GM12878 (cell line): ENCODE measurements at regions not wholly inside any gene's neighbourhood (a gene's known extent, or its start where the extent isn't known, plus 50 kb on each side); places are given as distances from the start of the nearest gene placed in this dataset.
"Not testable (repeated sequence)": the region's sequence is repeated elsewhere in the genome, so short reads cannot be mapped to it uniquely, and the experiment has no call there.

ENCODE experiments used
- ATAC-seq: fragments of 200-7000 bp; cut with Tn5 transposase; 3 replicates; pipeline ENCODE4 v1.9.1; 2020; ENCODE audit warnings: mild to moderate bottlenecking, moderate library complexity
- BruUV-seq: library from RNA; stranded (reverse); fragments of 400-500 nt; replicated peaks from 2 replicates; lab custom pipeline; 2021; lab: Mats Ljungman, UMichigan
- CTCF ChIA-PET: fragments of 300-600 bp; sonication (Branson Sonifier 250); formaldehyde crosslinking; extraction: SDS; loops from one replicate; lab custom pipeline; 2021; ENCODE audit warnings: inconsistent platforms; lab: Yijun Ruan, JAX
- POLR2A ChIA-PET: fragments of 350-600 bp; formaldehyde crosslinking; extraction: SDS; loops from one replicate; lab custom pipeline; 2021; ENCODE audit warnings: inconsistent platforms; lab: Charles Lee
- RAD21 ChIA-PET: fragments of 300-600 bp; sonication (Branson Sonifier 250); formaldehyde crosslinking; loops from one replicate; lab custom pipeline; 2023; ENCODE audit warnings: antibody characterized with exemption; ENCODE audit not compliant: unreplicated experiment; lab: Charles Lee
- SMC1A ChIA-PET: fragments of 300-600 bp; sonication (Branson Sonifier 250); formaldehyde crosslinking; loops from one replicate; lab custom pipeline; 2023; ENCODE audit not compliant: unreplicated experiment, uncharacterized antibody; lab: Charles Lee
- DNase-seq: peaks from one replicate; pipeline ENCODE4 v3.0.0-alpha.2; 2011; ENCODE audit warnings: low read depth, low spot score
- FAIRE-seq: peaks from 3 replicates; lab custom pipeline; 2011; peaks lifted over from hg19 to GRCh38; lab: Jason Lieb, UNC
- H2AFZ ChIP-seq: 2 replicates; pipeline ENCODE4 v1.6.0; 2011; ENCODE audit warnings: low read depth, low read length, control low read depth; ENCODE audit not compliant: control insufficient read depth
- H3K27ac ChIP-seq: 2 replicates; pipeline ENCODE4 v1.5.1; 2011; ENCODE audit warnings: control low read depth; ENCODE audit not compliant: control insufficient read depth, insufficient read depth
- H3K27me3 ChIP-seq, 2 experiments: replicated peaks in 1 of 2; 2 replicates each; pipeline versions ENCODE4 v1.6.0 to v1.6.1; 2011; ENCODE audit warnings: low read length in 1 of 2; ENCODE audit not compliant: control insufficient read depth in 2 of 2, insufficient read depth in 2 of 2
- H3K36me3 ChIP-seq, 2 experiments: 2 replicates each; pipeline ENCODE4 v1.5.1; 2011; ENCODE audit warnings: low read length in 1 of 2; ENCODE audit not compliant: control insufficient read depth in 2 of 2, insufficient read depth in 2 of 2
- H3K4me1 ChIP-seq: 2 replicates; pipeline ENCODE4 v1.6.1; 2011; ENCODE audit warnings: mild to moderate bottlenecking, low read length, moderate library complexity, mixed read lengths; ENCODE audit not compliant: control insufficient read depth, insufficient read depth
- H3K4me2 ChIP-seq: 2 replicates; pipeline ENCODE4 v1.6.0; 2011; ENCODE audit warnings: control low read depth; ENCODE audit not compliant: control insufficient read depth, insufficient read depth
- H3K4me3 ChIP-seq: fragments of 200-600 bp; sonication (generic); 2 replicates; pipeline ENCODE4 v1.5.1; 2016
- H3K79me2 ChIP-seq: 2 replicates; pipeline ENCODE4 v1.6.0; 2011; ENCODE audit warnings: low read length; ENCODE audit not compliant: control insufficient read depth, insufficient read depth
- H3K9ac ChIP-seq: 2 replicates; pipeline ENCODE4 v1.8.0; 2011; ENCODE audit warnings: low read length, control low read depth, mixed read lengths; ENCODE audit not compliant: control insufficient read depth, insufficient read depth
- H3K9me3 ChIP-seq: replicated peaks from 3 replicates; pipeline ENCODE4 v1.5.1; 2011; ENCODE audit warnings: mild to moderate bottlenecking, low read length; ENCODE audit not compliant: control insufficient read depth, insufficient read depth
- H4K20me1 ChIP-seq: 2 replicates; pipeline ENCODE4 v1.6.0; 2011; ENCODE audit not compliant: control insufficient read depth, insufficient read depth
- BCL11A ChIP-seq: IDR thresholded peaks from 2 replicates; pipeline ENCODE4 v1.6.1; 2011; ENCODE audit warnings: low read depth, low read length
- CBX3 ChIP-seq: fragments of 200-600 bp; sonication (generic); IDR thresholded peaks from 2 replicates; pipeline ENCODE4 v1.6.1; 2016; ENCODE audit warnings: low read depth, borderline replicate concordance
- CBX5 ChIP-seq: sonication (generic); IDR thresholded peaks from 2 replicates; pipeline ENCODE4 v1.6.1; 2016; ENCODE audit warnings: low read depth, moderate library complexity, mild to moderate bottlenecking, inconsistent platforms
- GATAD2B ChIP-seq: fragments of 450-650 bp; conservative IDR thresholded peaks from 2 replicates; pipeline ENCODE4 v1.6.1; 2017; ENCODE audit warnings: low read depth, mild to moderate bottlenecking, moderate library complexity
- IKZF1 ChIP-seq: fragments of 450-650 bp; conservative IDR thresholded peaks from 2 replicates; pipeline ENCODE4 v1.6.1; 2017; ENCODE audit warnings: antibody characterized with exemption, mild to moderate bottlenecking
- NR2C1 ChIP-seq: fragments of 450-650 bp; IDR thresholded peaks from 2 replicates; pipeline ENCODE4 v1.6.1; 2017; ENCODE audit warnings: antibody characterized with exemption, mild to moderate bottlenecking, moderate library complexity
- TBL1XR1 ChIP-seq: IDR thresholded peaks from 2 replicates; pipeline ENCODE4 v1.6.1; 2012; ENCODE audit warnings: low read depth, low read length, improper control_type of control experiment
- TCF12 ChIP-seq: IDR thresholded peaks from 2 replicates; pipeline ENCODE4 v1.6.1; 2011; ENCODE audit warnings: low read depth, mild to moderate bottlenecking, low read length
- ZNF622 ChIP-seq: fragments of 450-650 bp; IDR thresholded peaks from 2 replicates; pipeline ENCODE4 v1.6.1; 2017; ENCODE audit warnings: mild to moderate bottlenecking, inconsistent platforms
- WGBS: methylation state at CpG from one replicate; pipeline ENCODE4 v1.1.6; 2016; ENCODE audit warnings: low lambda C conversion rate; ENCODE audit not compliant: insufficient replicate concordance, insufficient coverage; ENCODE audit errors: missing lambda C conversion rate; 5-methylcytosine and 5-hydroxymethylcytosine counted together
- in situ Hi-C: fragments of 300-500 bp; cut with MboI; formaldehyde crosslinking; loops from 9 replicates; pipeline ENCODE4 v1.14.3; 2018; ENCODE audit warnings: mixed read lengths
- intact Hi-C: fragments of 100-400 bp; cut with micrococcal nuclease; formaldehyde crosslinking; loops from one replicate; pipeline ENCODE4 v1.14.2; 2022; ENCODE audit not compliant: unreplicated experiment
- TF ChIP-seq, protein P1 (sequence below): fragments of 450-650 bp; IDR thresholded peaks from 2 replicates; pipeline ENCODE4 v1.6.1; 2017; ENCODE audit warnings: mild to moderate bottlenecking, moderate library complexity
- TF ChIP-seq, protein P2 (sequence below): IDR thresholded peaks from 2 replicates; pipeline ENCODE4 v1.6.1; 2012; ENCODE audit warnings: low read depth, low read length, improper control_type of control experiment

DNA sequence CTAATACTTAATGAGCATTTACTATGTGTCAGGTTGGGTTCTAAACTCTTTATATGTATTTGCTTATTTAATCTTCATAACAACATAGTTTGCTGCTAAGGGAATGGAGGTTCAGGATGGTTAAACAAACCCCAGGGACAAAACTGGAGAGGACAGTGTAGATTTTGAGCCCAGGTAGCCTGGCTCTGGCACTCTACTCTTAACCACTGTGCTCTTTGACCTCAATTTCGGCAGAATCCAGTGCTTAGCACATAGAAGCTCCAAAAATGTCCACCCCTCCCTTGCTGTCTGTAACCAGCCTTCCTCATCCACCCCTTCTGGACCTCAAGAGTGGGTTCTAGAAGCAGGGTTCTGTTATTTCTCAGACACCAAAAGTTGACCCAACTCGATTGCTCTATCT is 88.0 kb upstream of the SYT13 start (continued):
- TF ChIP-seq, protein P1, sequence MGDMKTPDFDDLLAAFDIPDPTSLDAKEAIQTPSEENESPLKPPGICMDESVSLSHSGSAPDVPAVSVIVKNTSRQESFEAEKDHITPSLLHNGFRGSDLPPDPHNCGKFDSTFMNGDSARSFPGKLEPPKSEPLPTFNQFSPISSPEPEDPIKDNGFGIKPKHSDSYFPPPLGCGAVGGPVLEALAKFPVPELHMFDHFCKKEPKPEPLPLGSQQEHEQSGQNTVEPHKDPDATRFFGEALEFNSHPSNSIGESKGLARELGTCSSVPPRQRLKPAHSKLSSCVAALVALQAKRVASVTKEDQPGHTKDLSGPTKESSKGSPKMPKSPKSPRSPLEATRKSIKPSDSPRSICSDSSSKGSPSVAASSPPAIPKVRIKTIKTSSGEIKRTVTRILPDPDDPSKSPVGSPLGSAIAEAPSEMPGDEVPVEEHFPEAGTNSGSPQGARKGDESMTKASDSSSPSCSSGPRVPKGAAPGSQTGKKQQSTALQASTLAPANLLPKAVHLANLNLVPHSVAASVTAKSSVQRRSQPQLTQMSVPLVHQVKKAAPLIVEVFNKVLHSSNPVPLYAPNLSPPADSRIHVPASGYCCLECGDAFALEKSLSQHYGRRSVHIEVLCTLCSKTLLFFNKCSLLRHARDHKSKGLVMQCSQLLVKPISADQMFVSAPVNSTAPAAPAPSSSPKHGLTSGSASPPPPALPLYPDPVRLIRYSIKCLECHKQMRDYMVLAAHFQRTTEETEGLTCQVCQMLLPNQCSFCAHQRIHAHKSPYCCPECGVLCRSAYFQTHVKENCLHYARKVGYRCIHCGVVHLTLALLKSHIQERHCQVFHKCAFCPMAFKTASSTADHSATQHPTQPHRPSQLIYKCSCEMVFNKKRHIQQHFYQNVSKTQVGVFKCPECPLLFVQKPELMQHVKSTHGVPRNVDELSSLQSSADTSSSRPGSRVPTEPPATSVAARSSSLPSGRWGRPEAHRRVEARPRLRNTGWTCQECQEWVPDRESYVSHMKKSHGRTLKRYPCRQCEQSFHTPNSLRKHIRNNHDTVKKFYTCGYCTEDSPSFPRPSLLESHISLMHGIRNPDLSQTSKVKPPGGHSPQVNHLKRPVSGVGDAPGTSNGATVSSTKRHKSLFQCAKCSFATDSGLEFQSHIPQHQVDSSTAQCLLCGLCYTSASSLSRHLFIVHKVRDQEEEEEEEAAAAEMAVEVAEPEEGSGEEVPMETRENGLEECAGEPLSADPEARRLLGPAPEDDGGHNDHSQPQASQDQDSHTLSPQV = no peak
- TF ChIP-seq GATAD2B = no peak

DNA sequence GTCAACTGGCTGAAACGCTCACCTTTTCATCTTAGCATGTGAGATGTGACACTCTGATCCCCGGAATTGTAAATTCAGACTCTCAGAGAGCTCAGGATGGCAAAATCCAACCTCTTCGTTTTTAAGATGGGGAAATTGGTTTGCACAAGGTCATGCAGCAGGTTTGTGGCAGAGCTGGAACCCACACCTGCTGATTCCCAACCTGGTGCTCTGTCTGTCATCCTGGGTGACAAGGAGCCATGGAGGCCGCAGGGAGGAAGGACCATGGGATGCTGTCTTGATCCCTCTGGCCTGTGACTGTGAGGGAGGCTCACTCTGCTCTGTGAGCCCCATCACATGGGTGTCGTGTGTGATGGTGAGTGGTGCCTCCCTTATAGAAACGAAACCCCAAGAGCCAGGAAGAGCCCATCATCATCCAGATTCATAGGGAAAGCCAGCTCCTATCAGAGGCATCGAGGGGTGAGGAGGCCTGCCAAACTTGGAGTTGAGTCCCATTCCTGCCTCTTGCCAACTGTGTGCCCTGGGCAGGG is 87.4 kb upstream of the SYT13 start:
- H3K9me3 ChIP-seq = no peaks in the 10 kb centered on the region
- ChIA-PET SMC1A (interaction anchor here (0.7 kb wide), 1 partner anchor 606 kb away, joined by 3 read pairs; no protein-coding TSS in a partner anchor), POLR2A (no interaction called here), RAD21 (interaction anchor here (1.4 to 2.6 kb wide), 2 partner anchors 398 kb away, joined by 3 to 20 read pairs; no protein-coding TSS in a partner anchor), CTCF (interaction anchor here (3.2 kb wide), 1 partner anchor 398 kb away, joined by 29 read pairs; no protein-coding TSS in a partner anchor)
- in situ Hi-C loops (loop anchor here (5.0 to 10.0 kb wide), 2 partner anchors 279 to 401 kb away; no protein-coding TSS in a partner anchor), intact Hi-C loops (no loop called here)
- H3K27me3 ChIP-seq = peaks cover 0 to 6% of the 10 kb centered on the region in 2 experiments; a peak in 2 of 4 replicates
- H3K79me2 ChIP-seq = no peaks in the 10 kb centered on the region
- no peaks in the 10 kb centered on the region for H3K4me1 ChIP-seq
- WGBS = 5% methylated on average over 7 of the region's 7 CpGs
- no TSS peak for BruUV-seq
- H3K36me3 ChIP-seq = no peaks in the 10 kb centered on the region
- no peak overlapping the region for H2AFZ ChIP-seq
- TF ChIP-seq CBX3 (no peak), CBX5 (no peak), TBL1XR1 (no peak), NR2C1 (no peak), BCL11A (no peak), ZNF622 (no peak), IKZF1 (no peak), TCF12 (no peak)
- TF ChIP-seq, protein P2, sequence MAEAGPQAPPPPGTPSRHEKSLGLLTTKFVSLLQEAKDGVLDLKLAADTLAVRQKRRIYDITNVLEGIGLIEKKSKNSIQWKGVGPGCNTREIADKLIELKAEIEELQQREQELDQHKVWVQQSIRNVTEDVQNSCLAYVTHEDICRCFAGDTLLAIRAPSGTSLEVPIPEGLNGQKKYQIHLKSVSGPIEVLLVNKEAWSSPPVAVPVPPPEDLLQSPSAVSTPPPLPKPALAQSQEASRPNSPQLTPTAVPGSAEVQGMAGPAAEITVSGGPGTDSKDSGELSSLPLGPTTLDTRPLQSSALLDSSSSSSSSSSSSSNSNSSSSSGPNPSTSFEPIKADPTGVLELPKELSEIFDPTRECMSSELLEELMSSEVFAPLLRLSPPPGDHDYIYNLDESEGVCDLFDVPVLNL = no peak
- no peak for FAIRE-seq
- no peak overlapping the region for H3K4me2 ChIP-seq
- no peak overlapping the region for H3K9ac ChIP-seq
- no peaks in the 10 kb centered on the region for H4K20me1 ChIP-seq
- DNase-seq = no peak
- no peak for ATAC-seq
- H3K4me3 ChIP-seq = no peak overlapping the region
- no peak overlapping the region for H3K27ac ChIP-seq

DNA sequence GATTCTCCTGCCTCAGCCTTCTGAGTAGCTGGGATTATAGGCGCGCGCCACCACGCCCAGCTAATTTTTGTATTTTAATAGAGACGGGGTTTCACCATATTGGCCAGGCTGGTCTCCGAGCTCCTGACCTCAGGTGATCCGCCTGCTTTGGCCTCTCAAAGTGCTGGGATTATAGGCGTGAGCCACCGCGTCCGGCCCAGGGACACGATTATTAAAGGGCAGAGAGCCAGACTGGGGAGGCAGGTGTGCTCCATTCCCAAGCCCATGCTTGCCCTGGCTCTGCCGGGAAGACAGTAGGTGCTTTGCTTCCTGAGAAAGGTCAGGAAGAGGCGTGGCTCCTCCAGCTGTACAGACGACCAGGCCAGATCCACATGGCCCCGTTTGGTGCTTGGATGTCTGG is 86.3 kb upstream of the SYT13 start:
- ChIA-PET RAD21 (interaction anchor here (2.3 to 2.6 kb wide), 2 partner anchors 282 to 399 kb away, joined by 15 to 20 read pairs; no protein-coding TSS in a partner anchor), SMC1A (interaction anchor here (0.6 to 1.3 kb wide), 2 partner anchors 61 to 333 kb away, joined by 3 read pairs; no protein-coding TSS in a partner anchor), CTCF (interaction anchor here (1.2 to 3.2 kb wide), 9 partner anchors 12 to 399 kb away, joined by 3 to 29 read pairs (median 7); no protein-coding TSS in a partner anchor)
- DNase-seq, H3K9me3 ChIP-seq, BruUV-seq, intact Hi-C loops, H3K27ac ChIP-seq, H4K20me1 ChIP-seq, H3K9ac ChIP-seq, H3K36me3 ChIP-seq, POLR2A ChIA-PET, H3K4me3 ChIP-seq, H3K79me2 ChIP-seq, H3K27me3 ChIP-seq, H3K4me1 ChIP-seq, ATAC-seq, H3K4me2 ChIP-seq, H2AFZ ChIP-seq, FAIRE-seq: not testable (repeated sequence)
- WGBS = 53% methylated on average over 16 of the region's 16 CpGs
- in situ Hi-C loops = loop anchor here (5.0 to 10.0 kb wide), 2 partner anchors 280 to 402 kb away; no protein-coding TSS in a partner anchor
